Karpas-422 (cell line): ENCODE measurements at regions not wholly inside any gene's neighbourhood (a gene's known extent, or its start where the extent isn't known, plus 50 kb on each side); places are given as distances from the start of the nearest gene placed in this dataset.

Source experiments
- DNase-seq: peaks from one replicate; pipeline ENCODE4 v3.0.0-alpha.2; 2015
- H2AFZ ChIP-seq: fragments of 200-600 bp; sonication (generic); 2 replicates; pipeline ENCODE4 v1.6.1; 2014; ENCODE audit warnings: antibody characterized with exemption, low read length, mixed read lengths
- H3K27ac ChIP-seq: fragments of 200-600 bp; sonication (generic); 2 replicates; pipeline ENCODE4 v1.5.1; 2014; ENCODE audit warnings: mild to moderate bottlenecking, low read length, moderate library complexity
- H3K27me3 ChIP-seq: fragments of 200-600 bp; sonication (generic); 2 replicates; pipeline ENCODE4 v1.6.1; 2014; ENCODE audit warnings: low read length, mixed read lengths
- H3K36me3 ChIP-seq: fragments of 200-600 bp; sonication (generic); 2 replicates; pipeline ENCODE4 v1.6.1; 2014; ENCODE audit warnings: low read length, mixed read lengths; ENCODE audit not compliant: insufficient read depth
- H3K4me1 ChIP-seq: fragments of 200-600 bp; sonication (generic); 2 replicates; pipeline ENCODE4 v1.6.1; 2014; ENCODE audit warnings: mild to moderate bottlenecking, low read length, mixed read lengths
- H3K4me2 ChIP-seq: fragments of 200-600 bp; sonication (generic); 2 replicates; pipeline ENCODE4 v1.6.1; 2014; ENCODE audit warnings: low read length, low read depth, mild to moderate bottlenecking; ENCODE audit not compliant: poor library complexity, severe bottlenecking
- H3K4me3 ChIP-seq: fragments of 200-600 bp; sonication (generic); 2 replicates; pipeline ENCODE4 v1.5.1; 2014; ENCODE audit warnings: mild to moderate bottlenecking, antibody characterized with exemption, low read length, mixed read lengths
- H3K79me2 ChIP-seq: fragments of 200-600 bp; sonication (generic); 2 replicates; pipeline ENCODE4 v1.6.1; 2014; ENCODE audit warnings: mild to moderate bottlenecking, low read length, mixed read lengths
- H3K9ac ChIP-seq: fragments of 200-600 bp; sonication (generic); 2 replicates; pipeline ENCODE4 v1.6.0; 2014; ENCODE audit warnings: low read length
- H3K9me2 ChIP-seq: fragments of 200-600 bp; sonication (generic), shearing (Covaris generic); replicated peaks from 2 replicates; pipeline ENCODE4 v1.6.0; 2014; ENCODE audit warnings: mild to moderate bottlenecking, low read length, moderate library complexity; ENCODE audit not compliant: insufficient read depth
- H3K9me3 ChIP-seq: fragments of 300-700, 200-600 bp; sonication (generic); 2 replicates; pipeline ENCODE4 v1.6.1; 2014; ENCODE audit warnings: low read length, mixed read lengths
- H4K20me1 ChIP-seq: fragments of 200-600 bp; sonication (generic); 2 replicates; pipeline ENCODE4 v1.6.1; 2014; ENCODE audit warnings: mild to moderate bottlenecking, antibody characterized with exemption, low read length, low read depth; ENCODE audit not compliant: insufficient read depth

DNA sequence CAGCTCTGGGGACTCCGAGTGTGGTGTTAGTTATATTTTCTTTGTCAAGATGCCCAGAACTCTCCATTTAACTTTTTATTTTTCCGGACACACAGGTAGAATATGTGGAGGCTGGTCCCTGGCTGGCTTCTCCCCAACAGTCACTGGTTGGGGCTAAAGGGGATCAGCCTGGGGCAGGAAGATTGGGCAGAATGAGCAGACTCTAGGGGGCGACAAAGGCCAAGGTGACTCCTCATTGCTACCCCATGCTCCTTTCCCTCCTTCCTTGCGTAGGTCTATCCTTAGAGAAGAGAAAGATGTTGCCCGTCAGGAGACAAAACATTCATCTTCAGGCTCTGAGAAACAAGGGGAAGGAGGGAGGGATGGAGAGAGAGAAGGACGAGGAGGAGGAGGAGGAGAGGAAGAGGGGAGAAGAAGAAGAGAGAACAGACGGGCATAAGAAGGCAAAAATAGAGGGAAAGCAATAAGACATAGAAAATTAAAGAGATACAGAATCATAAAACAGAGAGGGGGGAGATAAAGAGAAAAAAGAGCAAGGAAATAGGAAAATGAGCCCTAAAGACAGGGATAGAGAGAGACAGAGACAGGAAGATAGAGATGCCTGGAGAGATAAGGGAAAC is 89.9 kb downstream of the FOXD2 start:
- no peak overlapping the region for H3K4me3 ChIP-seq
- no peaks in the 10 kb centered on the region for H3K27me3 ChIP-seq
- peak; percentile 85 for DNase-seq
- peaks cover 9% of the 10 kb centered on the region for H3K4me1 ChIP-seq
- H3K36me3 ChIP-seq = no peaks in the 10 kb centered on the region
- no peak overlapping the region for H3K4me2 ChIP-seq
- no peak overlapping the region for H2AFZ ChIP-seq
- H3K9ac ChIP-seq = no peak overlapping the region
- peaks cover 14% of the 10 kb centered on the region for H3K9me3 ChIP-seq
- no peaks in the 10 kb centered on the region for H4K20me1 ChIP-seq
- no peaks in the 10 kb centered on the region for H3K79me2 ChIP-seq
- no peaks in the 10 kb centered on the region for H3K9me2 ChIP-seq
- no peak overlapping the region for H3K27ac ChIP-seq

DNA sequence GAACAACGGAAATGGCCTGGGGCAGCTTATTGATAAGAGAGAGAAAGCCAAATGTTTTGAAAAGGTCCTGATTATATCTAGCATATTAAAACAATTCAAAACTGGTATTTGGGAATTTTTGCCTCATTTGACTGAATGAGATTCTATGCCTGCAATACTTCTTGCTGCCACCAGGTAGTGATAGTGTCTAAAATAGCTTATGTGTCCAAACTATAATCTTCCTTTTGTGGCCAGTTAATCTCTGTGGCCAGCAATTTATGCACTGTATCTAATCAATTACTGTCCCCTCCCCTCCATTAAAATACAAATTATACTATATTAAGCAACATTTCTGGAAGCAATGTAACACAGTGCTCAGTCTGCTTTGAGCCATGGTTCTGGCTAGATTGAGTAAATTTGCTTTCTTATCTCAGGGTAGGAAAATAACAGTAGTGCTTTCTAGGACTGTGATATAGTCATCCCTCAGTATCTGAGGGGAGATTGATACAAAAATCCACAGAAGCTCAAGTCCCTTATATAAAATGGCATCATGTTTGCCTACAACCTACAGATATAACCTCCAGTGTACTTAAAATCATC is 91.8 kb downstream of the FOXD2 start:
- H3K9me3 ChIP-seq = peaks cover 14% of the 10 kb centered on the region
- no peaks in the 10 kb centered on the region for H4K20me1 ChIP-seq
- H3K36me3 ChIP-seq = no peaks in the 10 kb centered on the region
- H3K9me2 ChIP-seq = no peaks in the 10 kb centered on the region
- H3K27me3 ChIP-seq = no peaks in the 10 kb centered on the region
- DNase-seq = peak; percentile 55
- no peak overlapping the region for H3K4me3 ChIP-seq
- no peak overlapping the region for H3K9ac ChIP-seq
- H3K4me2 ChIP-seq = no peak overlapping the region
- no peak overlapping the region for H2AFZ ChIP-seq
- H3K4me1 ChIP-seq = peaks cover 9% of the 10 kb centered on the region
- H3K79me2 ChIP-seq = no peaks in the 10 kb centered on the region
- no peak overlapping the region for H3K27ac ChIP-seq

DNA sequence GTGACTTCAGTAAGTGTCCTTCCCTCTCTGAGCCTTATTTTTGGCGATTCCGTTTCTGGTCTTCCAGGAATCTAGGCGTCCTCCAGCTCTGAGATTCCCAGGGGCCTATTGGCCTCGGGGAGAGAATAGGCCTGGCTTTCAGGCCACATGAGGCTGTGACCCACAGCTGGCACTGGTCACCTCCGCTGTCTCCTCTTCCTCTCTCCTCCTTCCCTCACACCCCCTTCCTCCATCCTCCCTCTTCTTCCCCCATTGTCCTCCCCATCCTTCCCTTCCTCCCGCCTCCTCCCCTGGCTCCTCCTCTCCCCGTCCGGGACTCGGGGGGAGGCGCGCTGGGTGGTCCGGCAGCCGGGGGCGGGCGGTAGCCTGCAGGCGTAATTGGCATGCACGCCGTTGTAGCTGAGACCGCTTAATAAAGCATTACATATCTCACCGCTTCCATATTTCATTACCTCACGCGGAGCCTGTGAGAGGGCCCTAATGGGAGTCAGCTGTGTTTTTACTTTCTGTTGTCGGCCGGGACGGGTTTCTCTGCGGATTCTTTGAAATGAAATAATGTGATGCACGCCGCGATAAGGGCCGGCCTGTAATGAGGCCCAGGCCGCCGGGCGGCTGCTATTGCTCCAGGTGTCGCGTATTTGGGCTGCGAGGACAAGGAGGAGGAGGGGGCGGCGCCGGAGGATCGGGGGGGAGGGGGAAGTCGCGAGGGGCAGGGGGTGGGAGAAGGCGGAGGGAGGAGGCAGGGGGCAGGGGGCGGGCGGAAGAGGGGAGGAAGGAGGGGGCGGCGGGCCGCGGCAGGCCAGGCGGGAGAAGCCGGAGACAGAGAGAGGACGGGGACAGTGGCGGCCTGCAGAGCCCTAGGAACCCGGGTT is 95.3 kb downstream of the FOXD2 start:
- Histone ChIP-seq H4K20me1 (no peaks in the 10 kb centered on the region), H3K9me2 (no peaks in the 10 kb centered on the region), H3K4me2 (no peak overlapping the region), H3K36me3 (no peaks in the 10 kb centered on the region), H3K27me3 (no peaks in the 10 kb centered on the region), H2AFZ (no peak overlapping the region), H3K9me3 (peaks cover 14% of the 10 kb centered on the region), H3K9ac (no peak overlapping the region), H3K4me3 (no peak overlapping the region), H3K27ac (no peak overlapping the region), H3K79me2 (no peaks in the 10 kb centered on the region), H3K4me1 (no peaks in the 10 kb centered on the region)
- no peak for DNase-seq

DNA sequence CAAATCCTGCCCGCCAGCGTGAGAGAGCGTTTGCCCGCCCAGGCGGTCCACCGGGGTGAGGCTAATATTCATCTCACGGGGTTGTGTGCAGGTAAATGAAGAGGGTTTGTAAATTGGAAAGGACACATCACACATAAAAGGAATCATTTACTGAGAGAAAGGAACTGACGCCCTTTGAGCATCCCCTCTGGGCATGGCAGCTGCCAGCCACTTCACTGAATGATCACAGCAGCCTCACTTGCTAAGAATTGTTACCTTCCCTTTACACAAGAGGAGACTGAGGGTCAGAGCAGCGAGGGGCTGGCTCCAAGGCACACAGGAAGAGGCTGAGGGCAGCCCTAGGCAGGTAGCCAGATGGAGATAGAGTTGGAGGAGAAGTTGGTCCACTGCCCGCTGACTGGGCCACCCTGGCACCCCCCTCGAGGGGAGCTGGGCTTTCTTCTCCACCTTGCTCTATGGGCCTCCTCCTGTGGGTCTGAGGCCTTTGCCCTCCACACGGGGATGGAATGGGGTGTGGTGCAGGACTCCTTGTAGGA is 96.0 kb downstream of the FOXD2 start:
- no peak overlapping the region for H3K4me2 ChIP-seq
- H3K9me2 ChIP-seq = no peaks in the 10 kb centered on the region
- H3K9ac ChIP-seq = no peak overlapping the region
- H3K9me3 ChIP-seq = peaks cover 10% of the 10 kb centered on the region
- no peaks in the 10 kb centered on the region for H4K20me1 ChIP-seq
- H3K27ac ChIP-seq = no peak overlapping the region
- no peak for DNase-seq
- no peak overlapping the region for H2AFZ ChIP-seq
- no peaks in the 10 kb centered on the region for H3K36me3 ChIP-seq
- H3K4me3 ChIP-seq = no peak overlapping the region
- H3K4me1 ChIP-seq = no peaks in the 10 kb centered on the region
- no peaks in the 10 kb centered on the region for H3K79me2 ChIP-seq
- no peaks in the 10 kb centered on the region for H3K27me3 ChIP-seq

DNA sequence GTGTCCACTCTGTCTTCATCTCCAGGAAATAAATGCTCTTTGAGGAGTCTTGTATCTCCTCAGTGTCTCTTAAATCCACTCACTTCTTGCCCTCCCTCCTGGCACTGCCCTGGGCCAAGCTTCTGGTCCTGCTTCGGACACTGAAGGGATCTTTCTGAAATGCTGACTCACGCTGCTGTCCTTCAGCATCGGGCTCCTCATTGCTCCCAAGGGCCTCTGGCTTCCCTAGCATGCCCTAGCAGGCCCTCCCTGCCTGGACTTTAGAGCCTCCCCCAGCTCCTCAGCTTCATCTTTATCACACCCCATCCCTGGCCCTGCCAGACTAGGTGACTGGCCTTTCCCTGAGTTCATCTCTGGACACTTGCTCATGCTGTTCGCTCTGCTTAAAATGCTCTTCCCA is 96.6 kb downstream of the FOXD2 start:
- DNase-seq = no peak
- H3K4me2 ChIP-seq = no peak overlapping the region
- H3K27ac ChIP-seq = no peak overlapping the region
- H3K79me2 ChIP-seq = no peaks in the 10 kb centered on the region
- no peak overlapping the region for H3K9ac ChIP-seq
- H3K36me3 ChIP-seq = no peaks in the 10 kb centered on the region
- no peak overlapping the region for H3K4me3 ChIP-seq
- H3K9me2 ChIP-seq = no peaks in the 10 kb centered on the region
- H3K27me3 ChIP-seq = no peaks in the 10 kb centered on the region
- H3K4me1 ChIP-seq = no peaks in the 10 kb centered on the region
- H2AFZ ChIP-seq = no peak overlapping the region; the same call in 1 of the 2 replicates
- peaks cover 4% of the 10 kb centered on the region for H3K9me3 ChIP-seq
- no peaks in the 10 kb centered on the region for H4K20me1 ChIP-seq

DNA sequence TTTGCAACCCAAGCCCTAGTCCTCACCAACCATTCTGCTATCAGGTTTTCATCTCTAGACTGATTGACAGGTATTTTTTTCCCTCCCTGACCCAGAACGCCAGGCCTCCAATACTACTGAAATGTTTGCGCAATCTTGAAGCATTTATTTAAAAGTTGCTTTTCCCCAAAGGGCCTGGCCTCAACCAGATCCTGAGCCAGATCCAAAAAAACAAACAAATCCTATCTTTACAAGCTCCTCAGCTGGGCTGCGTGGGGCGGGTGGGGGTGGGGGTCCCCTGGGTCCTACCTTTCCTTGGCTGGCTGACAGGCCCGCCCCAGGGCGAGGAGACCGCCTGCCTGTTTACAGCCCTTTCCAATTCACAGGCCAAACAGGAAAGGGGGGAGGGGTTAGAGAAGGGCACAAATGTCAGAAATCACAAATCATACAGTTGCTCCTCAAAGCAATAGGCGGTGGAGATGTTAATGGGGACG is 98.8 kb downstream of the FOXD2 start:
- H3K36me3 ChIP-seq = no peaks in the 10 kb centered on the region
- no peaks in the 10 kb centered on the region for H3K9me3 ChIP-seq
- H3K4me1 ChIP-seq = no peaks in the 10 kb centered on the region
- H3K79me2 ChIP-seq = no peaks in the 10 kb centered on the region
- H3K27ac ChIP-seq = no peak overlapping the region
- H3K27me3 ChIP-seq = no peaks in the 10 kb centered on the region
- no peak overlapping the region for H2AFZ ChIP-seq
- DNase-seq = no peak
- H3K4me3 ChIP-seq = no peak overlapping the region
- no peak overlapping the region for H3K4me2 ChIP-seq
- H4K20me1 ChIP-seq = no peaks in the 10 kb centered on the region
- no peak overlapping the region for H3K9ac ChIP-seq
- H3K9me2 ChIP-seq = no peaks in the 10 kb centered on the region

DNA sequence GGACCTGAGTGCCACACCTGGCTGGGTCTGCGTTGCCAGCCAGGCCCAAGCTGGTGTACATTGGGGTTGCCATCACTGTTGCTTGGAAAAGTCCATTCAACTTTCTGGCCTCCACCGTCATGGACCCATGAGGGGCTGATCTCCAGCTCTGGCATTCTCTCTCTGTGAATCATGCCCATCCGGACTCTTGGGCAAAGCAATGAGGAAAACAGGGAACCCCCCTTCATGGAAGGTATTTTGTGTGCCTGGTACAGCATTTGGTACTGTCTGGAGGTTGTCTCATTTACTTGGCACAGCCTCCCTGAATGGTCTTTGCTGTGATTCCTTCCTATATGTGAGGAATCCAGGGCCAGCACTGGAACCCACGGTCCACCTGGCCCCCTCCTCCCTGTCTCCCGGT is 99.4 kb downstream of the FOXD2 start:
- Histone ChIP-seq H2AFZ (no peak overlapping the region), H4K20me1 (no peaks in the 10 kb centered on the region), H3K27me3 (no peaks in the 10 kb centered on the region), H3K4me1 (no peaks in the 10 kb centered on the region), H3K79me2 (no peaks in the 10 kb centered on the region), H3K4me3 (no peak overlapping the region), H3K9ac (no peak overlapping the region), H3K27ac (no peak overlapping the region), H3K4me2 (no peak overlapping the region), H3K9me2 (no peaks in the 10 kb centered on the region), H3K9me3 (no peaks in the 10 kb centered on the region), H3K36me3 (no peaks in the 10 kb centered on the region)
- no peak for DNase-seq

DNA sequence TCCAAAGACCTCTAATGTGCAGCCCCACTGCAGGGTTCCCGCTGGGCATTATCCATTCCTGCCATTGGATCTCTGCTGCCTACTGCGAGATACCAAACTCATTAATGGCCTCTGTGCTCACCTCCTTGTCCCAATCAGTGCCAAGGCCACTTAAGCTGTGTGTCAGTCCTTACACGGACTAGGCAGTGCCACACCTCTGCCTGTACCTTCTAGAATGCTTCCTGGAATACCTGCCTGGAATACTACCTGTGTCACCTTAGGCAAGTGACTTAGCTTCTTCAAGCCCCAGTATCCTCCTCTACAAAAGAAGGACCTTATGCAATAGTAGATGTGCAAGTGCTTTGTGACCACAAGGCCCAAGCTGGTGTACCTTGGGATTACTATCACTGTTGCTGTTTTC is 100.1 kb downstream of the FOXD2 start:
- Histone ChIP-seq H3K36me3 (no peaks in the 10 kb centered on the region), H3K27me3 (no peaks in the 10 kb centered on the region), H3K79me2 (no peaks in the 10 kb centered on the region), H2AFZ (no peak overlapping the region), H3K27ac (no peak overlapping the region), H4K20me1 (no peaks in the 10 kb centered on the region), H3K4me1 (no peaks in the 10 kb centered on the region), H3K4me2 (no peak overlapping the region), H3K9me2 (no peaks in the 10 kb centered on the region), H3K4me3 (no peak overlapping the region), H3K9me3 (no peaks in the 10 kb centered on the region), H3K9ac (no peak overlapping the region)
- DNase-seq = no peak
